ENCODE measurements at regions not wholly inside any gene's neighbourhood (a gene's known extent, or its start where the extent isn't known, plus 50 kb on each side); places are given as distances from the start of the nearest gene placed in this dataset.

- TF ChIP-seq CTCF (conservative IDR thresholded peaks at IDR 0.05): no peak
These were observed 155.6 kb downstream of the CAND1 start for GRCh38 chr12:67424784-67425183.

More at GRCh38 chr12:67424784-67425183, 155.6 kb downstream of the CAND1 start:
- no peak overlapping the region for H2AFZ ChIP-seq (ENCODE audit: low read length)
- H3K27ac ChIP-seq (ENCODE audit: insufficient read length, low read depth, low read length): no peak overlapping the region
- H3K4me3 Mint-ChIP-seq: no peak overlapping the region
- no peak overlapping the region for H3K27ac Mint-ChIP-seq
- H2AK5ac ChIP-seq (ENCODE audit: insufficient read length, low read length): no peak overlapping the region
- H3K56ac ChIP-seq (ENCODE audit: insufficient read length, low read depth, low read length): no peak overlapping the region
- no peak for DNase-seq
- H3K4me2 ChIP-seq (ENCODE audit: insufficient read depth, insufficient read length, low read length): no peak overlapping the region
- no peak overlapping the region for H2BK20ac ChIP-seq (ENCODE audit: low read depth, low read length, poor library complexity, severe bottlenecking)
- H3T11ph ChIP-seq (ENCODE audit: low read length): no peak overlapping the region
- H4K20me1 ChIP-seq (ENCODE audit: control insufficient read depth, insufficient read depth, insufficient read length): no peaks in the 10 kb centered on the region
- H3K9ac ChIP-seq (ENCODE audit: extremely low read depth, insufficient read length, low read length): no peak overlapping the region
- WGBS (ENCODE audit: extremely low coverage, insufficient read length, low lambda C conversion rate): no CpG with 5 or more reads among the region's 1 CpG
- H3K18ac ChIP-seq (ENCODE audit: insufficient read length, low read depth, low read length): no peak overlapping the region
- no peak overlapping the region for H2BK15ac ChIP-seq (ENCODE audit: low read depth, low read length)
- H3K79me1 ChIP-seq (ENCODE audit: insufficient read depth, low read depth, low read length, poor library complexity, severe bottlenecking): no peaks in the 10 kb centered on the region
- H3K36me3 Mint-ChIP-seq (ENCODE audit: insufficient read depth in 1 of 3, low read depth in 3 of 3): no peaks in the 10 kb centered on the region
- H2BK5ac ChIP-seq (ENCODE audit: insufficient read length, low read length): no peak overlapping the region
- H3K4ac ChIP-seq (ENCODE audit: low read depth, low read length): no peak overlapping the region
- no peaks in the 10 kb centered on the region for H3K79me2 ChIP-seq (ENCODE audit: insufficient read depth, low read length)
- H3K23ac ChIP-seq (ENCODE audit: insufficient read length, low read depth, low read length): no peak overlapping the region
- H2BK12ac ChIP-seq (ENCODE audit: insufficient read length, low read depth, low read length): no peak overlapping the region
- no peaks in the 10 kb centered on the region for H3K23me2 ChIP-seq (ENCODE audit: insufficient read length, low read depth, low read length, poor library complexity, severe bottlenecking)
- no peaks in the 10 kb centered on the region for H3K27me3 ChIP-seq (ENCODE audit: insufficient read depth, low read length)
- peaks cover 20 to 22% of the 10 kb centered on the region in 2 experiments for H3K4me1 Mint-ChIP-seq
- H3K27me3 Mint-ChIP-seq (ENCODE audit: low read depth): no peaks in the 10 kb centered on the region
- no peaks in the 10 kb centered on the region for H3K9me3 Mint-ChIP-seq
- H2BK120ac ChIP-seq (ENCODE audit: low read depth, low read length, poor library complexity, severe bottlenecking): no peak overlapping the region
- H4K91ac ChIP-seq (ENCODE audit: insufficient read length, low read depth, low read length): no peak overlapping the region
- H4K8ac ChIP-seq (replicated peaks; ENCODE audit: insufficient read length, low read depth, low read length): no peak overlapping the region
- no peak overlapping the region for H4K5ac ChIP-seq (ENCODE audit: insufficient read length, low read depth, low read length)
- no peak overlapping the region for H3K14ac ChIP-seq (ENCODE audit: insufficient read depth, low read length)
- H3K9me3 ChIP-seq (ENCODE audit: control insufficient read depth, low read depth, low read length): no peaks in the 10 kb centered on the region
- H3K4me1 ChIP-seq (ENCODE audit: insufficient read depth, low read length): peaks cover 2% of the 10 kb centered on the region; the same call in 1 of the 2 replicates
